Lower lobe of right lung (tissue), 2 donors: ENCODE measurements at regions not wholly inside any gene's neighbourhood (a gene's known extent, or its start where the extent isn't known, plus 50 kb on each side); places are given as distances from the start of the nearest gene placed in this dataset.

Experiments used
- ATAC-seq, 2 donors: fragments of 200-7000 bp; cut with Tn5 transposase; one replicate each; pipeline ENCODE4 v1.9.1; 2020 to 2022; ENCODE audit warnings: mild to moderate bottlenecking in 2 of 2, moderate library complexity in 2 of 2
- DNase-seq: peaks from one replicate; pipeline ENCODE4 v3.0.0-alpha.2; 2020
- H3K27ac ChIP-seq: fragments of 200-600 bp; one replicate; pipeline ENCODE4 v1.8.0; 2022
- H3K27me3 ChIP-seq: fragments of 200-600 bp; one replicate; pipeline ENCODE4 v1.8.0; 2022; ENCODE audit warnings: low read depth
- H3K36me3 ChIP-seq: fragments of 200-600 bp; one replicate; pipeline ENCODE4 v1.8.0; 2022; ENCODE audit warnings: mild to moderate bottlenecking
- H3K4me1 ChIP-seq: fragments of 200-600 bp; one replicate; pipeline ENCODE4 v1.8.0; 2022
- H3K4me3 ChIP-seq: fragments of 200-600 bp; one replicate; pipeline ENCODE4 v1.8.0; 2022; ENCODE audit warnings: mild to moderate bottlenecking
- H3K9me3 ChIP-seq: fragments of 200-600 bp; one replicate; pipeline ENCODE4 v1.8.0; 2022
- intact Hi-C: fragments of 100-400 bp; cut with DNase I; formaldehyde crosslinking; loops from one replicate; pipeline ENCODE4 v1.11.0; 2022
- TF ChIP-seq, protein P1 (sequence below): fragments of 200-600 bp; IDR thresholded peaks from one replicate; pipeline ENCODE4 v1.8.0; 2022; ENCODE audit warnings: antibody characterized with exemption, mild to moderate bottlenecking
- donor health status: DM: no; HTN: yes; CAD: no; lungs with severe emphysema.

- TF ChIP-seq, protein P1, sequence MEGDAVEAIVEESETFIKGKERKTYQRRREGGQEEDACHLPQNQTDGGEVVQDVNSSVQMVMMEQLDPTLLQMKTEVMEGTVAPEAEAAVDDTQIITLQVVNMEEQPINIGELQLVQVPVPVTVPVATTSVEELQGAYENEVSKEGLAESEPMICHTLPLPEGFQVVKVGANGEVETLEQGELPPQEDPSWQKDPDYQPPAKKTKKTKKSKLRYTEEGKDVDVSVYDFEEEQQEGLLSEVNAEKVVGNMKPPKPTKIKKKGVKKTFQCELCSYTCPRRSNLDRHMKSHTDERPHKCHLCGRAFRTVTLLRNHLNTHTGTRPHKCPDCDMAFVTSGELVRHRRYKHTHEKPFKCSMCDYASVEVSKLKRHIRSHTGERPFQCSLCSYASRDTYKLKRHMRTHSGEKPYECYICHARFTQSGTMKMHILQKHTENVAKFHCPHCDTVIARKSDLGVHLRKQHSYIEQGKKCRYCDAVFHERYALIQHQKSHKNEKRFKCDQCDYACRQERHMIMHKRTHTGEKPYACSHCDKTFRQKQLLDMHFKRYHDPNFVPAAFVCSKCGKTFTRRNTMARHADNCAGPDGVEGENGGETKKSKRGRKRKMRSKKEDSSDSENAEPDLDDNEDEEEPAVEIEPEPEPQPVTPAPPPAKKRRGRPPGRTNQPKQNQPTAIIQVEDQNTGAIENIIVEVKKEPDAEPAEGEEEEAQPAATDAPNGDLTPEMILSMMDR, result no peak
- no peaks in the 10 kb centered on the region for H3K36me3 ChIP-seq
- no peaks in the 10 kb centered on the region for H3K4me1 ChIP-seq
- no peaks in the 10 kb centered on the region for H3K27me3 ChIP-seq
- DNase-seq (no peak), ATAC-seq (no peak)
- H3K9me3 ChIP-seq, result no peaks in the 10 kb centered on the region
- no peak overlapping the region for H3K27ac ChIP-seq
- no peak overlapping the region for H3K4me3 ChIP-seq
- intact Hi-C loops, result no loop called here
Observed at GRCh38 chr4:24003926-24004325, 114.1 kb upstream of the PPARGC1A start.

GRCh38 chr4:24003496-24003895 lies 113.6 kb upstream of the PPARGC1A start:
- DNase-seq (no peak), ATAC-seq (no peak)
- TF ChIP-seq, protein P1, result no peak
- no peaks in the 10 kb centered on the region for H3K27me3 ChIP-seq
- no peak overlapping the region for H3K4me3 ChIP-seq
- H3K36me3 ChIP-seq, result no peaks in the 10 kb centered on the region
- H3K4me1 ChIP-seq, result no peaks in the 10 kb centered on the region
- no peaks in the 10 kb centered on the region for H3K9me3 ChIP-seq
- no peak overlapping the region for H3K27ac ChIP-seq
- intact Hi-C loops, result no loop called here

DNA sequence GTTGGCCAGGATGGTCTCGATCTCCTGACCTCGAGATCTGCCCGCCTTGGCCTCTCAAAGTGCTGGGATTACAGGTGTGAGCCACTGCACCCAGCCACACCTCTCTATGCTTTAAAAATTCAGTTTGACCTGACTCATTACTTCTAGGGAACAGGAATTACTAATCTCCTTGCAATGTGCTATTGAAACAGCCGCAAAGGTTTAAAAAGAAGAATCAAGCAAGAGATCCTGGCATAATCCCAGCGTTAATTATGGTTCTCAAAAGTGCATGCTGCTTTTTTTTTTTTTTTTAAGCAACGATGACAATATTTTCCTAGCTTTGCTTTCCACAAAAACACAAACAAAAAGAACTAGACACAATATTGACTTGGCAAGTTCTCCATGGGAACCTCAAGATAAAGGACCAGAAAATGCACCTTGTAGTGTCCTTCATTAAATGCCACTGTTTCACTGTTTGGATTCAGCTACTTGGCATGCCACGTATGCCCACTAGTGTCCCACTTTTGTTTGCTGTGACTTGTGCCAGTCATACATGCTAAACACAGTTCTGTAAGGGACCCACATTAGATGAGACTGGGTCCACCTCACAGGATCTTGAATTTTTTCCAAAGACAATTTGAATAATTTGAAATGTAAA lies 112.6 kb upstream of the PPARGC1A start:
- no peaks in the 10 kb centered on the region for H3K9me3 ChIP-seq
- no peaks in the 10 kb centered on the region for H3K4me1 ChIP-seq
- no peaks in the 10 kb centered on the region for H3K36me3 ChIP-seq
- H3K27ac ChIP-seq, result no peak overlapping the region
- ATAC-seq, result peak; percentile 69 to 88
- TF ChIP-seq, protein P1, result no peak
- intact Hi-C loops, result no loop called here
- no peak for DNase-seq
- H3K27me3 ChIP-seq, result no peaks in the 10 kb centered on the region
- no peak overlapping the region for H3K4me3 ChIP-seq

DNA sequence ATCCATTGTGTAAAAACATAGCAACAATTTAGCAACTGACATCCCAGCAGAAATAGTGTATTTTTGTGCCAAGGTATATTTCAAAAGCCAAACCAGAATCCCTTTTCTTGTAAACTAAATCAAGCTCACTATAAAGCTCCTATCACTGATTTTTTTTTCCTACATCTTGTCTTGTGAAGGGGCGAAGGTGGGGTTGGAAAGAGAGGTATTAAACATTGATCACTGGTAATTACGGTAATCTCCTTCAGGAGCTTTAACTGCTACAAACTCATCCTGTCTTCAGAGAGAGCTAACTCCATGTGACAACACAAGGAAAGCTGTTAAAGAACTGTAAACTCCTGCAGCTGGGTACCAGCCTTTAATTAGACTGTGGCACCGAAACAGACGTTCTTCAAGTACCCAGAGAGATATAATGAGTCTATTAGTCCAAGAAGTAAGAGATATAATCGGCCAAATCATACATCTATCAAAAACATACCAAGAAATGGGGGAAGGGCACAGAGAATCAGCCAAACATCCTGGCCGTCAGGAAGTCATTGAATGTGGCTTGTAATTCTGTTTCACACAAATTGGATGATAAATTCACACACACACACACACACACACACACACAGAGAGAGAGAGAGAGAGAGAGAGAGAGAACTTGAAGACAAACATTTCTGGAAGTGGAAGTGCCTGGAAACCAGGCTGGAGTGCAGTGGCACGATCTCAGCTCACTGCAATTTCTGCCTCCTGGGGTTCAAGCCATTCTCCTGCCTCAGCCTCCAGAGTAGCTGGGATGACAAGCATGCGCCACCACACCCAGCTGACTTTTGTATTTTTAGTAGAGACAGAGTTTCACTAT lies 111.9 kb upstream of the PPARGC1A start:
- Histone ChIP-seq H3K36me3 (no peaks in the 10 kb centered on the region), H3K4me3 (no peak overlapping the region), H3K9me3 (no peaks in the 10 kb centered on the region), H3K4me1 (no peaks in the 10 kb centered on the region), H3K27me3 (no peaks in the 10 kb centered on the region), H3K27ac (no peak overlapping the region)
- DNase-seq (no peak), ATAC-seq (no peak)
- TF ChIP-seq, protein P1, result no peak
- intact Hi-C loops, result no loop called here

DNA sequence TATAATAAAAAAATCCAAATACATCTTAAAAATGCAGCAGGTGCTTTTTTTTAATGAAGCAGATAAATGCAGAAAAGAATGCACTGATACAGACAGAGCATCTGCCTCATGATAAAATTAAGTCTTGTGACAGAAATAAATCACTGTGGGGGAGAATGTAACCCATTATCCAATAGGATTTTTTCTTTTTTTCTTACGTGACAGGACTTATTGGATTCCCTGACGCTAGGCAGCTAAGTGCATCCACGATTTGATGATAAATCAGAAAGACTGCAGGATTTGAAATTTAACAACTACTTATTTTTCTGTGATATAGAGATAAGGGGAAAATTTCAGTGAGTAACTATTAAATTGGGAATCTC lies 110.6 kb upstream of the PPARGC1A start:
- H3K36me3 ChIP-seq, result no peaks in the 10 kb centered on the region

More for the DNA sequence above, 110.6 kb upstream of the PPARGC1A start:
- H3K27me3 ChIP-seq, result no peaks in the 10 kb centered on the region
- ATAC-seq (no peak), DNase-seq (no peak)
- H3K9me3 ChIP-seq, result no peaks in the 10 kb centered on the region
- H3K27ac ChIP-seq, result no peak overlapping the region
- TF ChIP-seq, protein P1, result no peak
- H3K4me3 ChIP-seq, result no peak overlapping the region
- no peaks in the 10 kb centered on the region for H3K4me1 ChIP-seq
- intact Hi-C loops, result no loop called here
